Suprapubic skin (tissue), 3 donors: ENCODE measurements at regions not wholly inside any gene's neighbourhood (a gene's known extent, or its start where the extent isn't known, plus 50 kb on each side); places are given as distances from the start of the nearest gene placed in this dataset.

Source experiments
- EP300 ChIP-seq: sonication (generic); formaldehyde crosslinking; IDR thresholded peaks from one replicate; pipeline ENCODE4 v1.6.1; 2017; ENCODE audit warnings: antibody characterized with exemption
- POLR2A ChIP-seq, 2 donors: fragments of 450-650 bp; IDR thresholded peaks; one replicate each; pipeline ENCODE4 v1.6.1; 2017; ENCODE audit warnings: antibody characterized with exemption in 2 of 2, mild to moderate bottlenecking in 2 of 2, moderate library complexity in 2 of 2
- TF ChIP-seq, protein P1 (sequence below), 2 donors: fragments of 200-600 bp in 1 of 2; fragments of 450-650 bp in 1 of 2; sonication (generic) in 1 of 2; IDR thresholded peaks; one replicate each; pipeline ENCODE4 v1.5.1; 2016 to 2019; ENCODE audit warnings: antibody characterized with exemption in 2 of 2, mild to moderate bottlenecking in 1 of 2, moderate library complexity in 1 of 2

DNA sequence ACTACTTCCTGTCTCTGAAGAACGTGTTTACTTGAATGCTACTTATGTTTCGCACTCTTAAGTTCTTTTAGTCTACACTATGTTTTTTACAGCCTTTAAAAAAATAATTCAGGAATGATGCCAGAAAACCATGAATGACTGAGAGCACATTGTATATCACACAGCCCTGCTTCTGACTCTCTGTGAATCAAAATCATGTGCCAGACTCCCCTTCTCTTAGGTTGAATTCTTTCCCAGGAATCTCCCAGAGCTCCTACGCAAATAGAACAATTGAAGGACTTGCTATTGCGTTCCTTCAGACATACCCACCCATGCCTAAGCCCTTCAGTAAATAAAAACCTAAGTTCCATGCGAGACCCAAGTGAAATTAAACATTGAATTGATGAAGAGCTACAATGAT, 782.0 kb upstream of the ALCAM start:
- TF ChIP-seq, protein P1, sequence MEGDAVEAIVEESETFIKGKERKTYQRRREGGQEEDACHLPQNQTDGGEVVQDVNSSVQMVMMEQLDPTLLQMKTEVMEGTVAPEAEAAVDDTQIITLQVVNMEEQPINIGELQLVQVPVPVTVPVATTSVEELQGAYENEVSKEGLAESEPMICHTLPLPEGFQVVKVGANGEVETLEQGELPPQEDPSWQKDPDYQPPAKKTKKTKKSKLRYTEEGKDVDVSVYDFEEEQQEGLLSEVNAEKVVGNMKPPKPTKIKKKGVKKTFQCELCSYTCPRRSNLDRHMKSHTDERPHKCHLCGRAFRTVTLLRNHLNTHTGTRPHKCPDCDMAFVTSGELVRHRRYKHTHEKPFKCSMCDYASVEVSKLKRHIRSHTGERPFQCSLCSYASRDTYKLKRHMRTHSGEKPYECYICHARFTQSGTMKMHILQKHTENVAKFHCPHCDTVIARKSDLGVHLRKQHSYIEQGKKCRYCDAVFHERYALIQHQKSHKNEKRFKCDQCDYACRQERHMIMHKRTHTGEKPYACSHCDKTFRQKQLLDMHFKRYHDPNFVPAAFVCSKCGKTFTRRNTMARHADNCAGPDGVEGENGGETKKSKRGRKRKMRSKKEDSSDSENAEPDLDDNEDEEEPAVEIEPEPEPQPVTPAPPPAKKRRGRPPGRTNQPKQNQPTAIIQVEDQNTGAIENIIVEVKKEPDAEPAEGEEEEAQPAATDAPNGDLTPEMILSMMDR (IDR thresholded peaks at IDR 0.05), result no peak
- no peak for TF ChIP-seq POLR2A (IDR thresholded peaks at IDR 0.05)
- TF ChIP-seq EP300, result no peak
